GM23338 (cell line): ENCODE measurements at regions not wholly inside any gene's neighbourhood (a gene's known extent, or its start where the extent isn't known, plus 50 kb on each side); places are given as distances from the start of the nearest gene placed in this dataset.

Experiments
- ATAC-seq: fragments of 200-7000 bp; cut with Tn5 transposase; 3 replicates; pipeline ENCODE4 v1.9.1; 2020
- DNase-seq: peaks from one replicate; pipeline ENCODE4 v3.0.0-alpha.2; 2015; ENCODE audit warnings: low spot score
- H2AFZ ChIP-seq: fragments of 200-600 bp; sonication (generic); 2 replicates; pipeline ENCODE4 v1.8.0; 2016; ENCODE audit warnings: antibody characterized with exemption, mild to moderate bottlenecking, moderate library complexity
- H3F3A ChIP-seq: fragments of 200-600 bp; sonication (generic); replicated peaks from 2 replicates; pipeline ENCODE4 v1.8.0; 2017; ENCODE audit warnings: antibody characterized with exemption, mixed run types, low read depth
- H3K27ac ChIP-seq: fragments of 200-600 bp; sonication (generic); 2 replicates; pipeline ENCODE4 v1.6.1; 2016; ENCODE audit warnings: low read depth
- H3K27me3 ChIP-seq: fragments of 200-600 bp; sonication (generic); 2 replicates; pipeline ENCODE4 v1.8.0; 2016; ENCODE audit warnings: mild to moderate bottlenecking, mixed run types, moderate library complexity; ENCODE audit not compliant: insufficient read depth
- H3K36me3 ChIP-seq: fragments of 200-600 bp; sonication (generic); 2 replicates; pipeline ENCODE4 v1.8.0; 2016; ENCODE audit warnings: mild to moderate bottlenecking; ENCODE audit not compliant: insufficient read depth
- H3K4me1 ChIP-seq: fragments of 200-600 bp; sonication (generic); 2 replicates; pipeline ENCODE4 v1.8.0; 2016; ENCODE audit warnings: mild to moderate bottlenecking, moderate library complexity; ENCODE audit not compliant: insufficient read depth
- H3K4me2 ChIP-seq: fragments of 200-600 bp; sonication (generic); 2 replicates; pipeline ENCODE4 v1.7.1; 2017; ENCODE audit warnings: mixed run types
- H3K4me3 ChIP-seq: fragments of 200-600 bp; sonication (generic); 2 replicates; pipeline ENCODE4 v1.6.1; 2016; ENCODE audit warnings: mixed run types
- H3K79me2 ChIP-seq: fragments of 200-600 bp; sonication (generic); replicated peaks from 2 replicates; pipeline ENCODE4 v1.8.0; 2017; ENCODE audit warnings: mild to moderate bottlenecking; ENCODE audit not compliant: insufficient read depth
- H3K9me2 ChIP-seq: fragments of 200-600 bp; sonication (generic); 2 replicates; pipeline ENCODE4 v1.8.0; 2017; ENCODE audit not compliant: insufficient read depth
- H4K20me1 ChIP-seq: fragments of 200-600 bp; sonication (generic); replicated peaks from 2 replicates; pipeline ENCODE4 v1.8.0; 2017; ENCODE audit warnings: mild to moderate bottlenecking; ENCODE audit not compliant: insufficient read depth
- H3K27ac Mint-ChIP-seq: 2 replicates; pipeline ENCODE4 v1.8.0; 2020; ENCODE audit warnings: inconsistent platforms, mild to moderate bottlenecking, moderate library complexity, mixed read lengths
- H3K27me3 Mint-ChIP-seq: 3 replicates; pipeline ENCODE4 v1.8.0; 2022; ENCODE audit warnings: low read depth, mild to moderate bottlenecking, moderate library complexity, mixed read lengths, inconsistent platforms; ENCODE audit not compliant: insufficient read depth, poor library complexity
- H3K36me3 Mint-ChIP-seq: 3 replicates; pipeline ENCODE4 v1.8.0; 2021; ENCODE audit warnings: low read depth, mild to moderate bottlenecking, inconsistent platforms, moderate library complexity, mixed read lengths
- H3K4me1 Mint-ChIP-seq: 3 replicates; pipeline ENCODE4 v1.8.0; 2020; ENCODE audit warnings: mild to moderate bottlenecking, inconsistent platforms, mixed read lengths
- H3K4me3 Mint-ChIP-seq: 3 replicates; pipeline ENCODE4 v1.8.0; 2021; ENCODE audit warnings: moderate library complexity, mild to moderate bottlenecking, inconsistent platforms, mixed read lengths
- H3K9me3 Mint-ChIP-seq: 3 replicates; pipeline ENCODE4 v1.8.0; 2020; ENCODE audit warnings: moderate library complexity, mild to moderate bottlenecking, inconsistent platforms, mixed read lengths
- CREB1 ChIP-seq: fragments of 250-450 bp; sonication (Bioruptor Pico); IDR thresholded peaks from 2 replicates; pipeline ENCODE4 v1.5.0; 2020; ENCODE audit warnings: low read depth, mild to moderate bottlenecking, moderate library complexity
- EZH2 ChIP-seq: fragments of 200-600 bp; sonication (generic); IDR thresholded peaks from one replicate; pipeline ENCODE4 v1.8.0; 2017; ENCODE audit warnings: antibody characterized with exemption, mild to moderate bottlenecking, low read depth; ENCODE audit not compliant: unreplicated experiment
- EZH2phosphoT487 ChIP-seq: fragments of 200-600 bp; sonication (generic); IDR thresholded peaks from one replicate; pipeline ENCODE4 v1.8.1; 2018; ENCODE audit warnings: antibody characterized with exemption; ENCODE audit not compliant: unreplicated experiment
- JUNB ChIP-seq: IDR thresholded peaks from one replicate; pipeline ENCODE4 v1.6.1; 2016; ENCODE audit warnings: antibody characterized with exemption; ENCODE audit not compliant: unreplicated experiment
- NANOG ChIP-seq: IDR thresholded peaks from 2 replicates; pipeline ENCODE4 v1.6.1; 2016; ENCODE audit warnings: antibody characterized with exemption, borderline replicate concordance
- POLR2AphosphoS5 ChIP-seq: IDR thresholded peaks from 2 replicates; pipeline ENCODE4 v1.6.1; 2016; ENCODE audit warnings: antibody characterized with exemption, low read depth
- STAT1 ChIP-seq: IDR thresholded peaks from one replicate; pipeline ENCODE4 v1.6.1; 2016; ENCODE audit warnings: antibody characterized with exemption; ENCODE audit not compliant: unreplicated experiment
- ZNF114 ChIP-seq: fragments of 250-450 bp; sonication (Bioruptor Pico); IDR thresholded peaks from 2 replicates; pipeline ENCODE4 v1.5.0; 2020; ENCODE audit warnings: mild to moderate bottlenecking, moderate library complexity
- ZNF331 ChIP-seq: fragments of 250-450 bp; sonication (Bioruptor Pico); IDR thresholded peaks from 2 replicates; pipeline ENCODE4 v1.5.0; 2020; ENCODE audit warnings: low read depth, mild to moderate bottlenecking, moderate library complexity
- TF ChIP-seq, protein P1 (sequence below): IDR thresholded peaks from 2 replicates; pipeline ENCODE4 v1.6.1; 2016; ENCODE audit warnings: antibody characterized with exemption
- TF ChIP-seq, protein P2 (sequence below): fragments of 250-450 bp; sonication (Bioruptor Pico); IDR thresholded peaks from 2 replicates; pipeline ENCODE4 v1.5.0; 2020; ENCODE audit warnings: mild to moderate bottlenecking, moderate library complexity
- TF ChIP-seq, protein P3 (sequence below), 2 experiments: fragments of 200-600 bp in 1 of 2; sonication (generic) in 1 of 2; conservative IDR thresholded peaks; 2 replicates each; pipeline versions ENCODE4 v1.5.1 to v1.6.1; 2016 to 2017; ENCODE audit warnings: antibody characterized with exemption in 2 of 2, low read depth in 2 of 2, mild to moderate bottlenecking in 2 of 2, moderate library complexity in 1 of 2

DNA sequence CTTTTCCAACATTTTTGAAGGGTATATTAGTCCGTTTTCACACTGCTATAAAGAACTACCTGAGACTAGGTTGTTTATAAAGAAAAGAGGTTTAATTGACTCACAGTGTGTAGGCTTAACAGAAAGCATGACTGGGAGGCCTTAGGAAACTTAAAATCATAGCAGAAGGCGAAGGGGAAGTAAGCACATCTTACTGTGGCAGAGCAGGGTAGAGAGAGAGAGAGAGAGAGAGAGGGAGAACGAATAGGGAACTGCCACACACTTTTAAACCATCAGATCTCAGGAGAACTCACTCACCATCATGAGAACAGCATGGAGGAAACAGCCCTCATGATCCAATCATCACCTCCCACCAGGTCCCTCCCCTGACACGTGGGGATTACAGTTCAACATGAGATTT is 420.3 kb downstream of the SOCS6 start:
- DNase-seq (no peak), ATAC-seq (no peak)
- H3K27me3 Mint-ChIP-seq, result peaks cover 13% of the 10 kb centered on the region
- Histone ChIP-seq H3K4me3 (no peak overlapping the region), H3K36me3 (peaks cover 7% of the 10 kb centered on the region; the same call in 1 of the 2 replicates), H3K4me2 (no peak overlapping the region), H2AFZ (no peak overlapping the region), H3F3A (no peaks in the 10 kb centered on the region), H4K20me1 (no peaks in the 10 kb centered on the region), H3K9me2 (no peaks in the 10 kb centered on the region), H3K4me1 (no peaks in the 10 kb centered on the region), H3K79me2 (no peaks in the 10 kb centered on the region), H3K27me3 (no peaks in the 10 kb centered on the region), H3K27ac (no peak overlapping the region)
- peaks cover 91% of the 10 kb centered on the region for H3K9me3 Mint-ChIP-seq
- H3K4me1 Mint-ChIP-seq, result no peaks in the 10 kb centered on the region
- TF ChIP-seq, protein P1, sequence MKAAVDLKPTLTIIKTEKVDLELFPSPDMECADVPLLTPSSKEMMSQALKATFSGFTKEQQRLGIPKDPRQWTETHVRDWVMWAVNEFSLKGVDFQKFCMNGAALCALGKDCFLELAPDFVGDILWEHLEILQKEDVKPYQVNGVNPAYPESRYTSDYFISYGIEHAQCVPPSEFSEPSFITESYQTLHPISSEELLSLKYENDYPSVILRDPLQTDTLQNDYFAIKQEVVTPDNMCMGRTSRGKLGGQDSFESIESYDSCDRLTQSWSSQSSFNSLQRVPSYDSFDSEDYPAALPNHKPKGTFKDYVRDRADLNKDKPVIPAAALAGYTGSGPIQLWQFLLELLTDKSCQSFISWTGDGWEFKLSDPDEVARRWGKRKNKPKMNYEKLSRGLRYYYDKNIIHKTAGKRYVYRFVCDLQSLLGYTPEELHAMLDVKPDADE, result no peak
- no peak for TF ChIP-seq ZNF114 (CRISPR knock-in tag)
- peaks cover 44% of the 10 kb centered on the region for H3K36me3 Mint-ChIP-seq
- no peak overlapping the region for H3K27ac Mint-ChIP-seq
- no peak overlapping the region for H3K4me3 Mint-ChIP-seq

DNA sequence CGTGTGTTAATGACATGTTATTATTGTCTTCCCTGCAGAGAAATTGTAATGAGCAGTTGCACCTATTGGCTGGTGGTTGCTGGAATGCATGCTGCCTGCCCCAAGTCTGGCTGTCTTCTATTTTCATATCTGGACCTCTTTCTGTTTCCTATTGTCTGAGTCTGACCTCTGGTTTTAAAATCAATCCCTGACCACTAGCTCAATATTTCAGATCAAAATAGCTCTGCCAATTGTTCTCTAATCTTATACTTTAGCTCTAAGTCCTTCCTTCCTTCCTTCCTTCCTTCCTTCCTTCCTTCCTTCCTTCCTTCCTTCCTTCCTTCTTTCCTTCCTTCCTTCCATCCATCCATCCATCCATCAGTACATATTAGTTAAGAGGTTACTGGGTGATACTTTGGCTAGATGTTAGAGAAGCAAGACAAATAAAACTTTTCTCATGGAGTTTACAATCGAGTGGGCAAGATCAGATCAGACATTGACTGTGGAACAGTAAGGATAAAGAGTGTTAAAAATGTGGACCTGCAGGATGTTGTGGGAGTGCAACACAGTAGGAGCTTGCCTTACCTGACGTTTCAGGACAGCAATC is 417.1 kb downstream of the SOCS6 start:
- H3K79me2 ChIP-seq, result no peaks in the 10 kb centered on the region
- no peak overlapping the region for H3K4me3 Mint-ChIP-seq
- 0 out of 2 replicates have a peak, but pooled peaks cover 7% of the 10 kb centered on the region for H3K36me3 ChIP-seq
- peaks cover 7% of the 10 kb centered on the region for H3K27me3 Mint-ChIP-seq
- H3K36me3 Mint-ChIP-seq, result peaks cover 44% of the 10 kb centered on the region
- no peaks in the 10 kb centered on the region for H3K4me1 ChIP-seq
- no peak overlapping the region for H3K27ac Mint-ChIP-seq
- H3K4me1 Mint-ChIP-seq, result no peaks in the 10 kb centered on the region
- no peaks in the 10 kb centered on the region for H3K27me3 ChIP-seq
- no peaks in the 10 kb centered on the region for H4K20me1 ChIP-seq
- H3K27ac ChIP-seq, result no peak overlapping the region
- no peak overlapping the region for H2AFZ ChIP-seq
- no peaks in the 10 kb centered on the region for H3K9me2 ChIP-seq
- no peak overlapping the region for H3K4me3 ChIP-seq
- DNase-seq (no peak), ATAC-seq (no peak)
- H3K9me3 Mint-ChIP-seq, result peaks cover 92% of the 10 kb centered on the region
- H3K4me2 ChIP-seq, result no peak overlapping the region
- H3F3A ChIP-seq, result no peaks in the 10 kb centered on the region
- TF ChIP-seq NANOG, result no peak
- no peak for TF ChIP-seq ZNF114 (CRISPR knock-in tag)
- TF ChIP-seq EZH2, result no peak
- no peak for TF ChIP-seq POLR2AphosphoS5
- TF ChIP-seq EZH2phosphoT487, result no peak
- TF ChIP-seq, protein P2, sequence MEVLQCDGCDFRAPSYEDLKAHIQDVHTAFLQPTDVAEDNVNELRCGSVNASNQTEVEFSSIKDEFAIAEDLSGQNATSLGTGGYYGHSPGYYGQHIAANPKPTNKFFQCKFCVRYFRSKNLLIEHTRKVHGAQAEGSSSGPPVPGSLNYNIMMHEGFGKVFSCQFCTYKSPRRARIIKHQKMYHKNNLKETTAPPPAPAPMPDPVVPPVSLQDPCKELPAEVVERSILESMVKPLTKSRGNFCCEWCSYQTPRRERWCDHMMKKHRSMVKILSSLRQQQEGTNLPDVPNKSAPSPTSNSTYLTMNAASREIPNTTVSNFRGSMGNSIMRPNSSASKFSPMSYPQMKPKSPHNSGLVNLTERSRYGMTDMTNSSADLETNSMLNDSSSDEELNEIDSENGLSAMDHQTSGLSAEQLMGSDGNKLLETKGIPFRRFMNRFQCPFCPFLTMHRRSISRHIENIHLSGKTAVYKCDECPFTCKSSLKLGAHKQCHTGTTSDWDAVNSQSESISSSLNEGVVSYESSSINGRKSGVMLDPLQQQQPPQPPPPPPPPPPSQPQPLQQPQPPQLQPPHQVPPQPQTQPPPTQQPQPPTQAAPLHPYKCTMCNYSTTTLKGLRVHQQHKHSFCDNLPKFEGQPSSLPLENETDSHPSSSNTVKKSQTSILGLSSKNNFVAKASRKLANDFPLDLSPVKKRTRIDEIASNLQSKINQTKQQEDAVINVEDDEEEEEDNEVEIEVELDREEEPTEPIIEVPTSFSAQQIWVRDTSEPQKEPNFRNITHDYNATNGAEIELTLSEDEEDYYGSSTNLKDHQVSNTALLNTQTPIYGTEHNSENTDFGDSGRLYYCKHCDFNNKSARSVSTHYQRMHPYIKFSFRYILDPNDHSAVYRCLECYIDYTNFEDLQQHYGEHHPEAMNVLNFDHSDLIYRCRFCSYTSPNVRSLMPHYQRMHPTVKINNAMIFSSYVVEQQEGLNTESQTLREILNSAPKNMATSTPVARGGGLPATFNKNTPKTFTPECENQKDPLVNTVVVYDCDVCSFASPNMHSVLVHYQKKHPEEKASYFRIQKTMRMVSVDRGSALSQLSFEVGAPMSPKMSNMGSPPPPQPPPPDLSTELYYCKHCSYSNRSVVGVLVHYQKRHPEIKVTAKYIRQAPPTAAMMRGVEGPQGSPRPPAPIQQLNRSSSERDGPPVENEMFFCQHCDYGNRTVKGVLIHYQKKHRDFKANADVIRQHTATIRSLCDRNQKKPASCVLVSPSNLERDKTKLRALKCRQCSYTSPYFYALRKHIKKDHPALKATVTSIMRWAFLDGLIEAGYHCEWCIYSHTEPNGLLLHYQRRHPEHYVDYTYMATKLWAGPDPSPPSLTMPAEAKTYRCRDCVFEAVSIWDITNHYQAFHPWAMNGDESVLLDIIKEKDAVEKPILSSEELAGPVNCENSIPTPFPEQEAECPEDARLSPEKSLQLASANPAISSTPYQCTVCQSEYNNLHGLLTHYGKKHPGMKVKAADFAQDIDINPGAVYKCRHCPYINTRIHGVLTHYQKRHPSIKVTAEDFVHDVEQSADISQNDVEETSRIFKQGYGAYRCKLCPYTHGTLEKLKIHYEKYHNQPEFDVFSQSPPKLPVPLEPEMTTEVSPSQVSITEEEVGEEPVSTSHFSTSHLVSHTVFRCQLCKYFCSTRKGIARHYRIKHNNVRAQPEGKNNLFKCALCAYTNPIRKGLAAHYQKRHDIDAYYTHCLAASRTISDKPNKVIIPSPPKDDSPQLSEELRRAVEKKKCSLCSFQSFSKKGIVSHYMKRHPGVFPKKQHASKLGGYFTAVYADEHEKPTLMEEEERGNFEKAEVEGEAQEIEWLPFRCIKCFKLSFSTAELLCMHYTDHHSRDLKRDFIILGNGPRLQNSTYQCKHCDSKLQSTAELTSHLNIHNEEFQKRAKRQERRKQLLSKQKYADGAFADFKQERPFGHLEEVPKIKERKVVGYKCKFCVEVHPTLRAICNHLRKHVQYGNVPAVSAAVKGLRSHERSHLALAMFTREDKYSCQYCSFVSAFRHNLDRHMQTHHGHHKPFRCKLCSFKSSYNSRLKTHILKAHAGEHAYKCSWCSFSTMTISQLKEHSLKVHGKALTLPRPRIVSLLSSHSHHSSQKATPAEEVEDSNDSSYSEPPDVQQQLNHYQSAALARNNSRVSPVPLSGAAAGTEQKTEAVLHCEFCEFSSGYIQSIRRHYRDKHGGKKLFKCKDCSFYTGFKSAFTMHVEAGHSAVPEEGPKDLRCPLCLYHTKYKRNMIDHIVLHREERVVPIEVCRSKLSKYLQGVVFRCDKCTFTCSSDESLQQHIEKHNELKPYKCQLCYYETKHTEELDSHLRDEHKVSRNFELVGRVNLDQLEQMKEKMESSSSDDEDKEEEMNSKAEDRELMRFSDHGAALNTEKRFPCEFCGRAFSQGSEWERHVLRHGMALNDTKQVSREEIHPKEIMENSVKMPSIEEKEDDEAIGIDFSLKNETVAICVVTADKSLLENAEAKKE (CRISPR knock-in tag), result no peak
- TF ChIP-seq, protein P3, sequence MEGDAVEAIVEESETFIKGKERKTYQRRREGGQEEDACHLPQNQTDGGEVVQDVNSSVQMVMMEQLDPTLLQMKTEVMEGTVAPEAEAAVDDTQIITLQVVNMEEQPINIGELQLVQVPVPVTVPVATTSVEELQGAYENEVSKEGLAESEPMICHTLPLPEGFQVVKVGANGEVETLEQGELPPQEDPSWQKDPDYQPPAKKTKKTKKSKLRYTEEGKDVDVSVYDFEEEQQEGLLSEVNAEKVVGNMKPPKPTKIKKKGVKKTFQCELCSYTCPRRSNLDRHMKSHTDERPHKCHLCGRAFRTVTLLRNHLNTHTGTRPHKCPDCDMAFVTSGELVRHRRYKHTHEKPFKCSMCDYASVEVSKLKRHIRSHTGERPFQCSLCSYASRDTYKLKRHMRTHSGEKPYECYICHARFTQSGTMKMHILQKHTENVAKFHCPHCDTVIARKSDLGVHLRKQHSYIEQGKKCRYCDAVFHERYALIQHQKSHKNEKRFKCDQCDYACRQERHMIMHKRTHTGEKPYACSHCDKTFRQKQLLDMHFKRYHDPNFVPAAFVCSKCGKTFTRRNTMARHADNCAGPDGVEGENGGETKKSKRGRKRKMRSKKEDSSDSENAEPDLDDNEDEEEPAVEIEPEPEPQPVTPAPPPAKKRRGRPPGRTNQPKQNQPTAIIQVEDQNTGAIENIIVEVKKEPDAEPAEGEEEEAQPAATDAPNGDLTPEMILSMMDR (conservative IDR thresholded peaks at IDR 0.05; ENCODE audit: low read depth in 2 of 2), result no peak
- TF ChIP-seq JUNB, result no peak
- TF ChIP-seq CREB1 (CRISPR knock-in tag), result no peak
- TF ChIP-seq, protein P1, result no peak
- no peak for TF ChIP-seq ZNF331
- no peak for TF ChIP-seq STAT1
